ENCODE measurements at regions not wholly inside any gene's neighbourhood (a gene's known extent, or its start where the extent isn't known, plus 50 kb on each side); places are given as distances from the start of the nearest gene placed in this dataset.

GRCh38 chr17:53571342-53571741, 251.4 kb upstream of the KIF2B start:
- TF ChIP-seq CTCF (IDR thresholded peaks at IDR 0.05; ENCODE audit: low read depth, low read length, poor library complexity, severe bottlenecking) (no peak), EZH2phosphoT487 (IDR thresholded peaks at IDR 0.05; ENCODE audit: borderline replicate concordance, low read length) (no peak)
